ENCODE measurements at regions not wholly inside any gene's neighbourhood (a gene's known extent, or its start where the extent isn't known, plus 50 kb on each side); places are given as distances from the start of the nearest gene placed in this dataset.
"Not testable (repeated sequence)": the region's sequence is repeated elsewhere in the genome, so short reads cannot be mapped to it uniquely, and the experiment has no call there.

GRCh38 chr3:150300388-150300787, 107.7 kb upstream of the TSC22D2 start:
- no peak for DNase-seq

DNA sequence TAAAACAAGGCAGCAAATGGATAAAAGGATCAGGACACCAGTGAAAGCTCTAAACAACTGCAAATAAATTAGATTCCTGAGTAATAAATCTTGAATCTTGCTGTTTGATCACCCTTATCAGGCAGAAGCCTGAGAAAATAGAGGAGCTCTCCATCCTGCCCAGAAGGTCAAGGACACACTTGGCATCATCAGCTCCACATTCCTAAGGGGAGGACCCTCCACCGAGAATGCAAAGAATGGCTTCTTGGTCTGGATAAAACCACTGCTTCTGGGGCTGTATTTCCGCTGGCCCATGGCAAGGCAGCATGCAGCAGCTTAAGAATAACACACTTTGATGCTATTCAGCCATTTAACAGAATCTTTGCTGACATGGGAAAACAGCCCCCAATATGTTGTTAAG, 108.9 kb upstream of the TSC22D2 start:
- DNase-seq: no peak

- DNase-seq: no peak
Measured at GRCh38 chr3:150296966-150297365, 111.1 kb upstream of the TSC22D2 start.

DNA sequence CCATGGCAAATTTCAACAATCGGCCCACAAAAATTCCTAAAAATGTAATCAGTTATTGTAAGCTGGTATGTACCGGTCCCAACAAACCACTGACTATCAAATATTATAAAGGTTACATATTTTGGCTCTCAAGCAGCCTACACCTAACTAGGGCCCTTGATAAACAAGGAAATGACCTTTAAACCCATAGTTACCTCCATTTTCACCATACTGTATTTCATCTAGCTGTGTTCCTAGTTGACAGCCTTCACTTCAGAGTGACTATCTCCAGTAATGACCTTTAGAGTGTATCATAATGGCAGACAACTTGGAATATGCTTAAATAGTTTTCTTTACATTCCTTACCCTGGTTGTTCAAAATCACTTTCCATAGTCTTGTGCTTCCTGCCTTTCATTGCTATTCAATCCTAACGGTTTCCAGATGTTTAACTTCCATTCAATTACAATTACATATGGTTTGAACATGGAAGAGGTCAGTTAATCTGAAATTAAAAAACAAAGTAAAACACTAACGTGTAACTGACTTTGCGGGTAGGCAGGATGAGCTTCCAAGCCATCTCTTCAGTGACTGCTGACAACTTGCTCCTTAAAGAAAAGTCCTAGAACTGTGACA, 111.9 kb upstream of the TSC22D2 start:
- no peak for DNase-seq

- no peak for DNase-seq
Measured at GRCh38 chr3:150293401-150294001, 114.6 kb upstream of the TSC22D2 start.

DNA sequence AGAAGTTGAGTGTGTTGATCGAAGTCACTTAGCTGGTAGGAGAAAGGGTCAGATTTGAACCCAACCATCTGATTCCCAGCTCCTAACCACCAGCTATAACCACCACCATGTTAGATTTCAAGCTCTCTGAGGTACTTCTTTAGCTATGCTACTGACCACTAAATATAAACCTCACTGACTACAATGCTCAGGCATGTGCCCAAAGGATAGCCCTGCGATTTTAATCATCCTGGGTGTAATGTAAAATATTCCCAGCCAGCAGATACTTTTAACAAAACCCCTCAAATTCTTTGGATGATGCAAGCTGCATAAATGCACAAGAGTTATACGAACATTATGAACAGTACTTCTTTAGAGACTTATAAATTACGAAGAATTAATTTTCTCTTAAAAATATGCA, 115.2 kb upstream of the TSC22D2 start:
- no peak for DNase-seq

GRCh38 chr3:150291515-150291914, 116.6 kb upstream of the TSC22D2 start:
- no peak for DNase-seq

DNA sequence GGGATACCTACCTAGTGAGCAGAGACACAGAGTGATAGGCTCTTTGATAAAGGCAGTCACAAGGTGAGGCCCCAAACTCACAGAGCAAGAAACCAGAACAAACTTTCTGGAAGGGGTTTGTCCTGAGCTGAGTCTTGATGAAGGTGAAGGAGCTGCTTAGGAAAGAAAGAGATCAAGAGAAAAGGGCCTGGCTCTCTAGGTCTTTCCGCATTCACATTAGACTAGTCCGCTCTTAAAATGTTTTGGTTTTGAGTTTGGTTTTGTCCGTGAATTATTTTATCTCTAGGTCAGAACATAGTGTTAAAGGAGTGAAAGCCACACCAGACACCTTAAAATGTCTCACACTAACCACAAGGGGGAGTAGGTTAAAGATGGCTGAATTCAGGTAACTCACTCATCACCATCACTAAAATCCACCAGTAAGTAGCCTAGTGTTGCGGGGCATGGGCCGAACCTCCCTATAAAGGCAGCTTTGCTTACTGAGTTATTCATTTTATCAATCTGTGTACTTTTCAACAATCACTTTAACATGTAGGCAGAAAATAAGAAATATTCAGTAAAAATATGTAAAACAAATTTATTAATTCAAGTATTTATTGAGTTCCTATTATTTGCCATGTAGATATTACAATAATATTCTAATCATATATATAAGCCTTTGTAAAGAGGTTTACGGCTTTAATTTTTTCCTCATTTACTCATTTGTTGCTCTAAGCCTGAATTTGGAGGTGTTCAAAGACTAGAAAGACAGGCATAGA, 121.5 kb upstream of the TSC22D2 start:
- DNase-seq: no peak

- DNase-seq: no peak
Measured at GRCh38 chr3:150285601-150286000, 122.5 kb upstream of the TSC22D2 start.

DNA sequence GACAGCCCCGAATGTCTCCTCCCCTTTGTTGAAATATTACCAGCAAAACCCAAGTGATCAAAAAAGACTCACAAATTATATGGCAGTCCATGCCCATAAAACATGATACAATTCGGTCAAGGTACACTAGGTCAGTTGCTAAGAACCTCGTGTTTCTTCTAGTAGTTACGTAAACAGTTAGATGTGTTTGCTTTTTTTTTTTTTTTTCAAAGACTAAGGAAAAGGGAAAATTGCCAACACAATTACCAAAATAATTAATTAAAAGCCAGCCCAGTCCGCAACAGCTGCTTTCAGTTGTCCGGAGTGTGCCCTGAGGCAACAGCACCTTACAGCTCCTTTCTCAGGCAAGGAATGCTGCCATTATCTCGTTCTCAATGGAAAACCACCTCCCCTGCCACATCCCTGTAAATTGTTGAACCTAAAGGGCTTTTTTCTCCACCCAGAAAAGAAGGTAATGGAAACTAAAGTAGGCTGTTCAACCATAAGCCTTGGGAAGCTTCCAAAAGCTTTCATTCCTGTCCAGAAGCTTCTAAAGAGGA, 129.2 kb upstream of the TSC22D2 start:
- DNase-seq: no peak

DNA sequence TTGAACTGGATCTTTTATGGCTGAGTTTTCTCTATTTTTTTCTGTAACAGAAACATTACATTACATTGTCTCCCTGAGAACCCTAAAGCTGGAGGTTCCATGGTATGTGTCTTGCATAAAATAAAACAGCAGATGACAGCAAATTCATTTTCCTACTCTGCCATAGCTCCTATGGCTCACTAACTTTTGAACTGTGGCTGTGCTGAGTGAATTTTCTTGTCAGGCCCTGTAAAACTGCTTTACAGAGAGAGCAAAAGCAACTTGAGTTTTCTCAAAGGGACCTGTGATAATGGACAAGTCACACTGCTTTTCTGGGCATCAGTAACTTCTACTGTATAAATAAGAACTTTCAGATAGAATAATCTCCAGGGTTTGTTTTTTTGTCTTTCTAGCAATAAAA, 129.9 kb upstream of the TSC22D2 start:
- no peak for DNase-seq

- no peak for DNase-seq
Measured at GRCh38 chr3:150277444-150277843, 130.7 kb upstream of the TSC22D2 start.

DNA sequence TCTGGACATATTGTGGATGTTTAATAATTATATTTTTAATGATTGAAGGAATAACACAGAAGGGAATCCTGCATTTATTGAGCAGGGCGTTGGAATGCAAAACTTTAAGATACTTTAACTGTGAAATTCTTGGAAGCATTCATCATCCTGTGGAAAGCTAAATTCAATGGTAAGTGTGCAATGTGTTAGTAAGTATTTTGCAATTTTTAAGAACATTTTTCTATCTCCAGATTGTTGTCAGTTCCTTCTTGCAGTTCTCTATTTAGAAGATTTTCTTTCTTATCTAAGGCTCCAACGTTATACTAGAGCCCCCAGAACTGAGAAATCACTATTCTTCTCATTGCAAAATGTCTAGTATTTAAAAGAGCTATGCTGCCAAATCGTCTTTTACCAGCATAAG, 132.2 kb upstream of the TSC22D2 start:
- DNase-seq: no peak

DNA sequence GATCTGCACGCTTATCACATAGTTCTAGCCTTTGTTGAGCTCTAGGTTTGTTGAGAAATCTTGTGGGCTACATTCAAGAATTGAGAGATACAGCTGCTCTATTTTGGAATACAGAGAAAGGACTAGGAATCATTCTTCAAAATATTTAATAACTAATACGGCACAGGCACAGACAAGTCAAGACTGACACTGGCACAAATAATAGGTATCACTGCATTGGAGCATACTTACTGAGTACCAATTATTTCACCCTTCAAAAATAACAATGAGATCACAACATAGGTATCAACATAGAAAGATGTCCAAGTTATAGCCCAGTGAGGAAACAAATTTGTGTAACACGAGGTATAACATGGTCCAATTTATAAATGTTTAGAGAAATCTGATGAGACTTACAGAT, 133.7 kb upstream of the TSC22D2 start:
- no peak for DNase-seq

- DNase-seq: no peak
Measured at GRCh38 chr3:150273396-150273795, 134.7 kb upstream of the TSC22D2 start.

DNA sequence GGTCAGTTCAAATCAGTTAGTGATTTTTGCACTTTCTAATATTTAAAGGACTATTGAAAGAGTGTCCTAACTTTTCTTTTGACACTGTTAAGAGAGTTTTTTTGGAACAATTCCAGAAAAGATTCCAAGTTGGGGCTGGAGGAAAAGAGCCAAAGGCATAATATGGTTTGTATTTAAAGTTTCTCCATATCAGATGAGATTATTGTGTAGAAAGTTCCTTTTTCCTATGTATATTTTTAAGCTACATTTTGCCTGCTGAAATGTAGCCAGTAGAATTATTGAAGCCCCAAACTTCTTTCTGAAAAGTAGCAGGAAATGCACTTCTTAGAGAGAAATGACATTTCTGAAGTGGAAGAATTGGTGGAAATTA, 136.5 kb upstream of the TSC22D2 start:
- DNase-seq: no peak

GRCh38 chr3:150270883-150271590, 137.1 kb upstream of the TSC22D2 start:
- no peak for DNase-seq

DNA sequence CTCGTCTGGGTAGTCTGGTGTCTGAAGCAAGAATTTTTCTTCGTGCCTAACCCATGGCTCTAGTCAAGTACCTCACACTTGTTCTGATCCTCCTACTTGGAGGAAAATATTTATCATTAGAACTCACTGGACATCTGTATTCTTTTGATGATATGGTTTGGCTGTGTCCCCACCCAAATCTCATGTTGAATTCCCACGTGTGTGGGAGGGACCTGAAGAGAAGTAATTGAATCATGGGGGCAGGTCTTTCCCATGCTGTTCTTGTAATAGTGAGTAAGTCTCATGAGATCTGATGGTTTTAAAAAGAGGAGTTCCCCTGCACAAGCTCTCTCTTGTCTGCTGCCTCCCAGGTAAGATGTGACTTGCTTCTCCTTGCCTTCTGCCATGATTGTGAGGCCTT, 137.7 kb upstream of the TSC22D2 start:
- not testable (repeated sequence) for DNase-seq

DNA sequence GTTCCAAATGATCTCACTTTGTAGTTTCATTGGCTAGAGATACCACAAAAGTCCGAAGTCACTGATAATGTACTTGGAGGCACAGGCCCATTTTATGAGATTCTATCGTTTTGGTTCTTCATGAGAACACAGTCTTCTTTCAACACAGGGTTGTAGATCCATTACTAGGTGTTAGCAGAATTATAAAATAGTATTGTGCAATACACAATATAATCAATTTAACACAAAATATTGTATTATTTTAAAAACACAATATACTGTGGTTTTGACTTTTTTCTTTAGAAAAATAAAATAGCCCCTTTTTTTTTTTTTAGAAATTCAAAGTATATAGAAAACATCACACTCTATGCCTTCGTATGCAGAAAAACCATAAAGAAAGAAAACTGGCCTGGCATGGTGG, 138.6 kb upstream of the TSC22D2 start:
- no peak for DNase-seq

DNA sequence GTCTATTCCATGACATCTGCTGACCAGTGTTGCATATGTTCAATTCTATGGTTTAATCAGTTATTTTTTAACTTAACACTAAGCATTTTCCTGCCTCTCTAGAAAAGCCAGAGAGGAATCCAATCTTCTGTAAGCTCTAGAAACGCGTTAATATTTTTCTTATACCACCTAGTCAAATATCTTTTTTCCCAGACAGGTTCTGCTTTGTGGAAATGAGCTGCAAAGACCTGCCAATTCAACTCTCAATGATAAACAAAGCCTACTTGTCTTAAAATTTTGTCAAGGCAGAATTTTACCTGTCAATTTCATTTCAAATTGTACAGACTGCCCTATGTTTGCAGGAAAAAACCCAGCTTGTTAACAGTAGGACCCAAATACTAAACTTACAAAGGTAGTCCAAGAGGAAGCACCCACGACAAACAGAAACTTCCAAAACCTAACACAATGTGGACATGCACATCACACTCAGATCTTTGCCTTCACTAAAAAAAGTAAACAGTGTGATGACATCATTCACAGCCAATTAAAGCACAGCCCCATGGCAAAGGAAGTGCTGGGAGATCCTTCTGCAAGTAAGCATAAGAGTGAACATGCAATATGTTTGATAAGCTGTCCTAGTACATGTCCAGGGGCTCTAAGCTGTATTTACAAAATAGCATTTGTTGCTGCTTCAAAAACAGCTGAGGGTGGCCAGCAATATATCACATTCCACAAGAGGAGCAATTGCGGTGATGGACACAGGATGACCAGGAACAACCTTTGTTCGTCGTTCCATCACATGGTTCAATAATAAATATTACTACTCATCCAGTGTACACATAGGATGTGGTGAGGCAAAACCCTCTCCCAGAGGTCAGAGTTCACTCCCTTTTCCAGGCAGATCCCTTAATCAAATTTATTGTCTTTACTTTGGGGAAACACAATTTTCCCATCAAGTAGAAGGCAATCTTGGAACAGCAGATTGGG, 139.4 kb upstream of the TSC22D2 start:
- no peak for DNase-seq

GRCh38 chr3:150267288-150267687, 140.8 kb upstream of the TSC22D2 start:
- DNase-seq: no peak

DNA sequence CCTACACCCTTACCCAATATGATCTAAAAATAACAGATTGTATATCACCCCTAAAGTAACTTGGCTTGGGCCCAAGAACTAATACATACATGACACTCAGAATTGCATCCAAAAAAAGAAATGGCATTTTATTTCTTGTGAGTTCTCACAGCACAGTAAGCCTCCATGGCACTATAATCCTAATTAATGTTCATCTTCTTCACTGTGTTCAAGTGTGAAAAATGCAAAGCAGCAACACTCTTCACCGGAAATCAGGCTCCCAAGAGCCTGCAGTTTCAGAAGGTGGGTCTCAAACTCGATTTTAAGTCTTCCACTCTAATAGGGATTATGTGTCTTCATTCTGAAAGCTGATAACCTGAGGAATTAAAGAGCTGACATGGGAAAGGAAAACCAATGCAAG, 142.8 kb upstream of the TSC22D2 start:
- no peak for DNase-seq
